DMS114 treated with DMSO at 0.1 percent for 48 hours (cell line): ENCODE measurements at regions not wholly inside any gene's neighbourhood (a gene's known extent, or its start where the extent isn't known, plus 50 kb on each side); places are given as distances from the start of the nearest gene placed in this dataset.

Source experiments
- DNase-seq: peaks from one replicate; lab custom pipeline; 2025; ENCODE audit not compliant: unreplicated experiment; lab: John Stamatoyannopoulos, UW

GRCh38 chr9:79003514-79003913 is 568.3 kb upstream of the TLE4 start:
- no peak for DNase-seq

- no peak for DNase-seq
These were observed 567.7 kb upstream of the TLE4 start for GRCh38 chr9:79004032-79004431.

GRCh38 chr9:79006546-79006945 is 565.2 kb upstream of the TLE4 start:
- DNase-seq = no peak

- no peak for DNase-seq
These were observed 563.9 kb upstream of the TLE4 start for GRCh38 chr9:79007701-79008483.

GRCh38 chr9:79008916-79009315 is 562.8 kb upstream of the TLE4 start:
- no peak for DNase-seq

GRCh38 chr9:79011461-79011860 is 560.3 kb upstream of the TLE4 start:
- DNase-seq = no peak

GRCh38 chr9:79012561-79012960 is 559.2 kb upstream of the TLE4 start:
- DNase-seq = no peak

GRCh38 chr9:79013715-79014610 is 557.8 kb upstream of the TLE4 start:
- DNase-seq = no peak

GRCh38 chr9:79014929-79015699 is 556.7 kb upstream of the TLE4 start:
- DNase-seq = no peak

GRCh38 chr9:79015951-79016350 is 555.8 kb upstream of the TLE4 start:
- no peak for DNase-seq

GRCh38 chr9:79020276-79020675 is 551.5 kb upstream of the TLE4 start:
- no peak for DNase-seq

- DNase-seq = no peak
These were observed 550.7 kb upstream of the TLE4 start for GRCh38 chr9:79021084-79021483.

- DNase-seq = no peak
These were observed 548.6 kb upstream of the TLE4 start for GRCh38 chr9:79023134-79023580.

GRCh38 chr9:79026316-79026715 is 545.4 kb upstream of the TLE4 start:
- no peak for DNase-seq

GRCh38 chr9:79028101-79028500 is 543.7 kb upstream of the TLE4 start:
- no peak for DNase-seq

- no peak for DNase-seq
These were observed 537.2 kb upstream of the TLE4 start for GRCh38 chr9:79034583-79034982.

- DNase-seq = no peak
These were observed 534.4 kb upstream of the TLE4 start for GRCh38 chr9:79037338-79037737.

GRCh38 chr9:79040671-79041070 is 531.1 kb upstream of the TLE4 start:
- DNase-seq = no peak

GRCh38 chr9:79041266-79041665 is 530.5 kb upstream of the TLE4 start:
- DNase-seq = no peak

GRCh38 chr9:79043916-79044315 is 527.8 kb upstream of the TLE4 start:
- DNase-seq = no peak

GRCh38 chr9:79046401-79046800 is 525.4 kb upstream of the TLE4 start:
- DNase-seq = no peak
